Left hindlimb (tissue), 1 donor: ENCODE measurements at regions not wholly inside any gene's neighbourhood (a gene's known extent, or its start where the extent isn't known, plus 50 kb on each side); places are given as distances from the start of the nearest gene placed in this dataset.

ENCODE experiments used
- DNase-seq: peaks from one replicate; pipeline ENCODE4 v3.0.0-alpha.2; 2018

GRCh38 chr14:31966896-31967668 lies 110.0 kb upstream of the ARHGAP5 start:
- DNase-seq = no peak

- no peak for DNase-seq
These were observed 109.5 kb upstream of the ARHGAP5 start for GRCh38 chr14:31967669-31967975.

- no peak for DNase-seq
These were observed 108.8 kb upstream of the ARHGAP5 start for GRCh38 chr14:31968107-31968810.

- DNase-seq = no peak
These were observed 108.0 kb upstream of the ARHGAP5 start for GRCh38 chr14:31968956-31969698.

- DNase-seq = no peak
These were observed 107.3 kb upstream of the ARHGAP5 start for GRCh38 chr14:31969699-31970240.

- no peak for DNase-seq
These were observed 106.4 kb upstream of the ARHGAP5 start for GRCh38 chr14:31970744-31971143.

GRCh38 chr14:31971612-31972011 lies 105.5 kb upstream of the ARHGAP5 start:
- DNase-seq = no peak

GRCh38 chr14:31977001-31977556 lies 100.0 kb upstream of the ARHGAP5 start:
- DNase-seq = no peak

GRCh38 chr14:31978423-31978822 lies 98.7 kb upstream of the ARHGAP5 start:
- no peak for DNase-seq

- DNase-seq = no peak
These were observed 94.5 kb upstream of the ARHGAP5 start for GRCh38 chr14:31982642-31983041.

GRCh38 chr14:31986405-31986804 lies 90.7 kb upstream of the ARHGAP5 start:
- DNase-seq = no peak

- no peak for DNase-seq
These were observed 89.4 kb upstream of the ARHGAP5 start for GRCh38 chr14:31987721-31988120.

- DNase-seq = no peak
These were observed 88.9 kb upstream of the ARHGAP5 start for GRCh38 chr14:31988244-31988643.

- DNase-seq = no peak
These were observed 86.8 kb upstream of the ARHGAP5 start for GRCh38 chr14:31990183-31990857.

GRCh38 chr14:31990926-31991572 lies 86.1 kb upstream of the ARHGAP5 start:
- DNase-seq = no peak

GRCh38 chr14:31992011-31992447 lies 85.1 kb upstream of the ARHGAP5 start:
- DNase-seq = no peak

- no peak for DNase-seq
These were observed 83.6 kb upstream of the ARHGAP5 start for GRCh38 chr14:31993521-31993951.

GRCh38 chr14:31994391-31995033 lies 82.6 kb upstream of the ARHGAP5 start:
- no peak for DNase-seq

GRCh38 chr14:32003585-32003984 lies 73.5 kb upstream of the ARHGAP5 start:
- DNase-seq = no peak

- no peak for DNase-seq
These were observed 72.8 kb upstream of the ARHGAP5 start for GRCh38 chr14:32004300-32004699.

GRCh38 chr14:32005628-32006027 lies 71.5 kb upstream of the ARHGAP5 start:
- no peak for DNase-seq
